HepG2 (cell line): ENCODE measurements at regions not wholly inside any gene's neighbourhood (a gene's known extent, or its start where the extent isn't known, plus 50 kb on each side); places are given as distances from the start of the nearest gene placed in this dataset.

Experiments
- ATAC-seq: fragments of 200-7000 bp; cut with Tn5 transposase; 3 replicates; pipeline ENCODE4 v1.9.1; 2020; ENCODE audit warnings: mild to moderate bottlenecking, moderate library complexity
- BruUV-seq: library from RNA; stranded (reverse); fragments of 400-500 nt; replicated peaks from 2 replicates; lab custom pipeline; 2021; lab: Mats Ljungman, UMichigan
- CTCF ChIA-PET: fragments of 300-600 bp; formaldehyde crosslinking; extraction: SDS; loops from one replicate; lab custom pipeline; 2021; ENCODE audit warnings: low total read pairs, inconsistent platforms, low intra/inter-chr PET ratio; lab: Yijun Ruan, JAX
- POLR2A ChIA-PET: fragments of 350-600 bp; sonication (Branson Sonifier 250); formaldehyde crosslinking; loops from one replicate; lab custom pipeline; 2020; ENCODE audit warnings: antibody characterized with exemption, inconsistent platforms; lab: Yijun Ruan, JAX
- DNase-seq: peaks from one replicate; pipeline ENCODE4 v3.0.0-alpha.2; 2015; ENCODE audit warnings: low spot score
- FAIRE-seq: peaks from 3 replicates; lab custom pipeline; 2011; peaks lifted over from hg19 to GRCh38; lab: Jason Lieb, UNC
- H2AFZ ChIP-seq: one replicate; pipeline ENCODE4 v1.6.1; 2011; ENCODE audit warnings: low read length, inconsistent platforms
- H3K27ac ChIP-seq: fragments of 300-600 bp; 3 replicates; pipeline ENCODE4 v1.8.0; 2011; ENCODE audit warnings: mixed run types, mild to moderate bottlenecking, mixed read lengths, low read length, inconsistent platforms; ENCODE audit not compliant: insufficient read depth; ENCODE audit errors: extremely low read length
- H3K27me3 ChIP-seq, 2 experiments: fragments of 200-600 bp in 1 of 2; 2 replicates in 1 of 2; 3 replicates in 1 of 2; pipeline versions ENCODE4 v1.6.0 to v1.8.0; 2011; ENCODE audit warnings: low read length in 2 of 2, mild to moderate bottlenecking in 2 of 2, moderate library complexity in 2 of 2, inconsistent platforms in 1 of 2; ENCODE audit not compliant: insufficient read depth in 2 of 2, control insufficient read depth in 1 of 2
- H3K36me3 ChIP-seq, 2 experiments: fragments of 200-600 bp in 1 of 2; replicated peaks in 1 of 2; 2 replicates in 1 of 2; 3 replicates in 1 of 2; pipeline versions ENCODE4 v1.5.1 to v1.8.0; 2011; ENCODE audit warnings: low read length in 2 of 2, inconsistent platforms in 1 of 2; ENCODE audit not compliant: insufficient read depth in 2 of 2, control insufficient read depth in 1 of 2
- H3K4me1 ChIP-seq: 2 replicates; pipeline ENCODE4 v1.5.1; 2012; ENCODE audit warnings: low read length, inconsistent platforms; ENCODE audit not compliant: insufficient read depth
- H3K4me2 ChIP-seq: 2 replicates; pipeline ENCODE4 v1.6.0; 2011; ENCODE audit warnings: low read depth, low read length, inconsistent platforms
- H3K4me3 ChIP-seq, 3 experiments: fragments of 200-600 bp in 1 of 3; sonication (generic), shearing (Covaris generic) in 1 of 3; replicated peaks in 1 of 3; 2 replicates each; pipeline ENCODE4 v1.5.1; 2011 to 2016; ENCODE audit warnings: low read length in 3 of 3, inconsistent platforms in 2 of 3, low read depth in 2 of 3, mild to moderate bottlenecking in 2 of 3, control low read depth in 1 of 3, mixed read lengths in 1 of 3; ENCODE audit not compliant: insufficient read depth in 1 of 3
- H3K79me2 ChIP-seq: one replicate; pipeline ENCODE4 v1.6.1; 2011; ENCODE audit warnings: low read length, inconsistent platforms; ENCODE audit not compliant: insufficient read depth
- H3K9ac ChIP-seq: 2 replicates; pipeline ENCODE4 v1.6.0; 2011; ENCODE audit warnings: mild to moderate bottlenecking, low read depth, low read length, inconsistent platforms; ENCODE audit not compliant: insufficient read depth
- H3K9me3 ChIP-seq: 2 replicates; pipeline ENCODE4 v1.5.1; 2012; ENCODE audit warnings: mild to moderate bottlenecking, low read length
- H4K20me1 ChIP-seq: 2 replicates; pipeline ENCODE4 v1.6.0; 2011; ENCODE audit warnings: inconsistent platforms, mild to moderate bottlenecking, low read length, moderate library complexity; ENCODE audit not compliant: insufficient read depth
- BRD4 ChIP-seq: sonication (generic); formaldehyde crosslinking; IDR thresholded peaks from 2 replicates; pipeline ENCODE4 v1.4.0; 2020; ENCODE audit warnings: missing genetic modification reagents
- HOXA9 ChIP-seq: sonication (generic); formaldehyde crosslinking; IDR thresholded peaks from 2 replicates; pipeline ENCODE4 v1.8.1; 2022; ENCODE audit warnings: missing genetic modification reagents, mild to moderate bottlenecking, moderate library complexity, borderline replicate concordance
- MLLT10 ChIP-seq: sonication (generic); formaldehyde crosslinking; IDR thresholded peaks from 2 replicates; pipeline ENCODE4 v1.4.0; 2020; ENCODE audit warnings: missing genetic modification reagents
- SATB2 ChIP-seq: sonication (generic); formaldehyde crosslinking; IDR thresholded peaks from 2 replicates; pipeline ENCODE4 v1.5.0; 2020; ENCODE audit warnings: missing genetic modification reagents
- SIX1 ChIP-seq: sonication (generic); formaldehyde crosslinking; IDR thresholded peaks from 2 replicates; pipeline ENCODE4 v1.4.0; 2020; ENCODE audit warnings: missing genetic modification reagents, borderline replicate concordance
- SKI ChIP-seq: fragments of 450-650 bp; IDR thresholded peaks from one replicate; pipeline ENCODE4 v1.6.1; 2018; ENCODE audit warnings: mild to moderate bottlenecking; ENCODE audit not compliant: partially characterized antibody
- ZNF10 ChIP-seq: sonication (generic); formaldehyde crosslinking; IDR thresholded peaks from 2 replicates; pipeline ENCODE4 v1.4.0; 2020; ENCODE audit warnings: mild to moderate bottlenecking, low read depth, missing genetic modification reagents, borderline replicate concordance
- ZNF230 ChIP-seq: sonication (generic); formaldehyde crosslinking; IDR thresholded peaks from 2 replicates; pipeline ENCODE4 v1.4.0; 2020; ENCODE audit warnings: mild to moderate bottlenecking, missing genetic modification reagents
- ZNF260 ChIP-seq: sonication (generic); formaldehyde crosslinking; IDR thresholded peaks from 2 replicates; pipeline ENCODE4 v1.4.0; 2020; ENCODE audit warnings: missing genetic modification reagents, low read depth, mild to moderate bottlenecking, borderline replicate concordance
- ZNF441 ChIP-seq: sonication (generic); formaldehyde crosslinking; IDR thresholded peaks from 2 replicates; pipeline ENCODE4 v1.7.0; 2021; ENCODE audit warnings: missing genetic modification reagents, borderline replicate concordance
- ZNF720 ChIP-seq: sonication (generic); formaldehyde crosslinking; IDR thresholded peaks from 2 replicates; pipeline ENCODE4 v1.4.0; 2020; ENCODE audit warnings: missing genetic modification reagents
- ZSCAN9 ChIP-seq: IDR thresholded peaks from 2 replicates; pipeline ENCODE4 v1.6.1; 2016; ENCODE audit warnings: borderline replicate concordance
- WGBS: methylation state at CpG from one replicate; pipeline ENCODE4 v1.1.6; 2017; ENCODE audit warnings: low lambda C conversion rate; 5-methylcytosine and 5-hydroxymethylcytosine counted together
- in situ Hi-C: cut with HindIII; loops from 2 replicates; pipeline ENCODE4 v1.10.0; 2017; ENCODE audit warnings: low pct_unique_long_range_greater_than_20kb; ENCODE audit not compliant: extremely low pct_ligation_motif_present
- intact Hi-C: fragments of 100-400 bp; cut with micrococcal nuclease; formaldehyde crosslinking; loops from one replicate; pipeline ENCODE4 v1.10.0; 2022; ENCODE audit not compliant: unreplicated experiment
- TF ChIP-seq, protein P1 (sequence below): sonication (generic); formaldehyde crosslinking; IDR thresholded peaks from 2 replicates; pipeline ENCODE4 v1.8.0; 2022; ENCODE audit warnings: mild to moderate bottlenecking, missing genetic modification reagents, moderate library complexity
- TF ChIP-seq, protein P2 (sequence below): sonication (generic); formaldehyde crosslinking; conservative IDR thresholded peaks from 2 replicates; pipeline ENCODE4 v1.4.0; 2020; ENCODE audit warnings: missing genetic modification reagents
- TF ChIP-seq, protein P3 (sequence below): sonication (generic); formaldehyde crosslinking; IDR thresholded peaks from 2 replicates; pipeline ENCODE4 v1.4.0; 2020; ENCODE audit warnings: missing genetic modification reagents, borderline replicate concordance

GRCh38 chr2:186254759-186255158 lies 231.3 kb upstream of the ZC3H15 start:
- no peak overlapping the region for H3K27ac ChIP-seq
- FAIRE-seq: no peak
- H3K27me3 ChIP-seq: no peaks in the 10 kb centered on the region
- no peak for TF ChIP-seq SKI
- TF ChIP-seq ZNF260 (CRISPR knock-in tag): no peak
- no peak for TF ChIP-seq ZNF441 (CRISPR knock-in tag)
- TF ChIP-seq, protein P1, sequence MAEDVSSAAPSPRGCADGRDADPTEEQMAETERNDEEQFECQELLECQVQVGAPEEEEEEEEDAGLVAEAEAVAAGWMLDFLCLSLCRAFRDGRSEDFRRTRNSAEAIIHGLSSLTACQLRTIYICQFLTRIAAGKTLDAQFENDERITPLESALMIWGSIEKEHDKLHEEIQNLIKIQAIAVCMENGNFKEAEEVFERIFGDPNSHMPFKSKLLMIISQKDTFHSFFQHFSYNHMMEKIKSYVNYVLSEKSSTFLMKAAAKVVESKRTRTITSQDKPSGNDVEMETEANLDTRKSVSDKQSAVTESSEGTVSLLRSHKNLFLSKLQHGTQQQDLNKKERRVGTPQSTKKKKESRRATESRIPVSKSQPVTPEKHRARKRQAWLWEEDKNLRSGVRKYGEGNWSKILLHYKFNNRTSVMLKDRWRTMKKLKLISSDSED (CRISPR knock-in tag): no peak
- no peak for TF ChIP-seq SATB2 (CRISPR knock-in tag)
- no peak for TF ChIP-seq BRD4 (CRISPR knock-in tag)
- H3K4me2 ChIP-seq: no peak overlapping the region
- no peaks in the 10 kb centered on the region for H3K4me1 ChIP-seq
- H3K4me3 ChIP-seq: no peak overlapping the region
- H3K79me2 ChIP-seq: no peaks in the 10 kb centered on the region
- BruUV-seq: no TSS peak
- DNase-seq: no peak
- ChIA-PET CTCF (no interaction called here), POLR2A (no interaction called here)
- in situ Hi-C loops: loop anchor here (10.0 to 25.0 kb wide), 2 partner anchors 520 to 642 kb away; partner anchors contain the start of gene FSIP2
- no peak overlapping the region for H2AFZ ChIP-seq
- H3K36me3 ChIP-seq: no peaks in the 10 kb centered on the region
- no peaks in the 10 kb centered on the region for H3K9me3 ChIP-seq
- no peak for ATAC-seq
- intact Hi-C loops: loop anchor here (5.0 to 10.0 kb wide), 4 partner anchors 272 to 647 kb away; partner anchors contain the start of gene FSIP2
- H3K9ac ChIP-seq: no peak overlapping the region
- WGBS: 97% methylated on average over 2 of the region's 2 CpGs
- H4K20me1 ChIP-seq: no peaks in the 10 kb centered on the region

GRCh38 chr2:186255823-186256222 lies 230.2 kb upstream of the ZC3H15 start:
- Histone ChIP-seq H4K20me1 (no peaks in the 10 kb centered on the region), H3K4me2 (no peak overlapping the region), H3K4me1 (no peaks in the 10 kb centered on the region), H3K79me2 (no peaks in the 10 kb centered on the region), H3K27ac (no peak overlapping the region), H3K27me3 (no peaks in the 10 kb centered on the region), H3K36me3 (no peaks in the 10 kb centered on the region), H3K9me3 (no peaks in the 10 kb centered on the region), H3K4me3 (no peak overlapping the region), H3K9ac (no peak overlapping the region), H2AFZ (no peak overlapping the region)
- BruUV-seq: no TSS peak
- FAIRE-seq (no peak), ATAC-seq (no peak), DNase-seq (no peak)
- in situ Hi-C loops: loop anchor here (10.0 to 25.0 kb wide), 2 partner anchors 521 to 644 kb away; partner anchors contain the start of gene FSIP2
- ChIA-PET POLR2A (no interaction called here), CTCF (interaction anchor here (0.7 to 1.5 kb wide), 5 partner anchors 517 to 965 kb away, joined by 3 to 13 read pairs (median 4); partner anchors contain the start of gene FSIP2)
- intact Hi-C loops: loop anchor here (1.0 to 10.0 kb wide), 9 partner anchors 204 to 1047 kb away; partner anchors contain the start of gene FSIP2
- WGBS: 97% methylated on average over 4 of the region's 4 CpGs
- TF ChIP-seq, protein P2, sequence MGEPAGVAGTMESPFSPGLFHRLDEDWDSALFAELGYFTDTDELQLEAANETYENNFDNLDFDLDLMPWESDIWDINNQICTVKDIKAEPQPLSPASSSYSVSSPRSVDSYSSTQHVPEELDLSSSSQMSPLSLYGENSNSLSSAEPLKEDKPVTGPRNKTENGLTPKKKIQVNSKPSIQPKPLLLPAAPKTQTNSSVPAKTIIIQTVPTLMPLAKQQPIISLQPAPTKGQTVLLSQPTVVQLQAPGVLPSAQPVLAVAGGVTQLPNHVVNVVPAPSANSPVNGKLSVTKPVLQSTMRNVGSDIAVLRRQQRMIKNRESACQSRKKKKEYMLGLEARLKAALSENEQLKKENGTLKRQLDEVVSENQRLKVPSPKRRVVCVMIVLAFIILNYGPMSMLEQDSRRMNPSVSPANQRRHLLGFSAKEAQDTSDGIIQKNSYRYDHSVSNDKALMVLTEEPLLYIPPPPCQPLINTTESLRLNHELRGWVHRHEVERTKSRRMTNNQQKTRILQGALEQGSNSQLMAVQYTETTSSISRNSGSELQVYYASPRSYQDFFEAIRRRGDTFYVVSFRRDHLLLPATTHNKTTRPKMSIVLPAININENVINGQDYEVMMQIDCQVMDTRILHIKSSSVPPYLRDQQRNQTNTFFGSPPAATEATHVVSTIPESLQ (CRISPR knock-in tag): no peak
- no peak for TF ChIP-seq MLLT10 (CRISPR knock-in tag)
- no peak for TF ChIP-seq HOXA9 (CRISPR knock-in tag)
- TF ChIP-seq SIX1 (CRISPR knock-in tag): no peak
- no peak for TF ChIP-seq ZNF10
- TF ChIP-seq ZNF230: no peak
- TF ChIP-seq ZSCAN9 (CRISPR knock-in tag): no peak
- TF ChIP-seq, protein P3, sequence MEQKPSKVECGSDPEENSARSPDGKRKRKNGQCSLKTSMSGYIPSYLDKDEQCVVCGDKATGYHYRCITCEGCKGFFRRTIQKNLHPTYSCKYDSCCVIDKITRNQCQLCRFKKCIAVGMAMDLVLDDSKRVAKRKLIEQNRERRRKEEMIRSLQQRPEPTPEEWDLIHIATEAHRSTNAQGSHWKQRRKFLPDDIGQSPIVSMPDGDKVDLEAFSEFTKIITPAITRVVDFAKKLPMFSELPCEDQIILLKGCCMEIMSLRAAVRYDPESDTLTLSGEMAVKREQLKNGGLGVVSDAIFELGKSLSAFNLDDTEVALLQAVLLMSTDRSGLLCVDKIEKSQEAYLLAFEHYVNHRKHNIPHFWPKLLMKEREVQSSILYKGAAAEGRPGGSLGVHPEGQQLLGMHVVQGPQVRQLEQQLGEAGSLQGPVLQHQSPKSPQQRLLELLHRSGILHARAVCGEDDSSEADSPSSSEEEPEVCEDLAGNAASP: no peak
- no peak for TF ChIP-seq ZNF720 (CRISPR knock-in tag)
